ENCODE measurements at regions not wholly inside any gene's neighbourhood (a gene's known extent, or its start where the extent isn't known, plus 50 kb on each side); places are given as distances from the start of the nearest gene placed in this dataset.
"Not testable (repeated sequence)": the region's sequence is repeated elsewhere in the genome, so short reads cannot be mapped to it uniquely, and the experiment has no call there.

- Histone ChIP-seq H2AFZ (no peak overlapping the region), H3K27ac (no peak overlapping the region), H3K79me2 (ENCODE audit: low read depth) (no peaks in the 10 kb centered on the region), H3K4me3 (no peak overlapping the region), H3F3A (ENCODE audit: insufficient read depth, low read depth) (no peaks in the 10 kb centered on the region), H3K9me3 (ENCODE audit: insufficient read depth, low read depth) (no peaks in the 10 kb centered on the region), H3K9me2 (ENCODE audit: insufficient read depth) (no peaks in the 10 kb centered on the region), H3K36me3 (ENCODE audit: low read depth) (no peaks in the 10 kb centered on the region), H3K27me3 (ENCODE audit: insufficient read depth, low read depth) (no peaks in the 10 kb centered on the region), H3K4me2 (no peak overlapping the region), H4K20me1 (ENCODE audit: insufficient read depth) (no peaks in the 10 kb centered on the region), H3K4me1 (replicated peaks; ENCODE audit: insufficient read depth) (no peaks in the 10 kb centered on the region)
- ChIA-PET POLR2A (ENCODE audit: unreplicated experiment) (no interaction called here), CTCF (no interaction called here)
- intact Hi-C loops (cut with micrococcal nuclease; ENCODE audit: unreplicated experiment) = no loop called here
- TF ChIP-seq EZH2 (IDR thresholded peaks at IDR 0.05; ENCODE audit: low read depth) (no peak), CTCF (conservative IDR thresholded peaks at IDR 0.05) (no peak)
- no peak for DNase-seq
- BruUV-seq (replicated peaks) = no TSS peak
These were observed 127.2 kb downstream of the DHRS2 start for GRCh38 chr14:23763394-23763793.

- POLR2A ChIA-PET (ENCODE audit: unreplicated experiment) = no interaction called here
- H3K27me3 ChIP-seq (ENCODE audit: insufficient read depth, low read depth) = no peaks in the 10 kb centered on the region
- intact Hi-C loops (cut with micrococcal nuclease; ENCODE audit: unreplicated experiment) = no loop called here
These were observed 130.7 kb downstream of the DHRS2 start for GRCh38 chr14:23766737-23767401.

GRCh38 chr14:23769221-23769728, 133.1 kb downstream of the DHRS2 start:
- DNase-seq; CTCF ChIA-PET; H3K4me1 ChIP-seq (replicated peaks; ENCODE audit: insufficient read depth); H3F3A ChIP-seq (ENCODE audit: insufficient read depth, low read depth); H3K9me3 ChIP-seq (ENCODE audit: insufficient read depth, low read depth); H3K4me3 ChIP-seq; H2AFZ ChIP-seq; BruUV-seq (replicated peaks); H3K79me2 ChIP-seq (ENCODE audit: low read depth); intact Hi-C loops (cut with micrococcal nuclease; ENCODE audit: unreplicated experiment); H3K27me3 ChIP-seq (ENCODE audit: insufficient read depth, low read depth); H3K27ac ChIP-seq; H3K9me2 ChIP-seq (ENCODE audit: insufficient read depth); H3K36me3 ChIP-seq (ENCODE audit: low read depth); H4K20me1 ChIP-seq (ENCODE audit: insufficient read depth); H3K4me2 ChIP-seq; POLR2A ChIA-PET (ENCODE audit: unreplicated experiment): not testable (repeated sequence)

More at GRCh38 chr14:23766737-23767401, 130.7 kb downstream of the DHRS2 start:
- no peak overlapping the region for H3K4me2 ChIP-seq
- no peak overlapping the region for H3K27ac ChIP-seq
- no peaks in the 10 kb centered on the region for H3K9me2 ChIP-seq (ENCODE audit: insufficient read depth)
- no peaks in the 10 kb centered on the region for H4K20me1 ChIP-seq (ENCODE audit: insufficient read depth)
- DNase-seq = no peak
- no peak for TF ChIP-seq CTCF (conservative IDR thresholded peaks at IDR 0.05)
- no peak for TF ChIP-seq EZH2 (IDR thresholded peaks at IDR 0.05; ENCODE audit: low read depth)
- no peaks in the 10 kb centered on the region for H3F3A ChIP-seq (ENCODE audit: insufficient read depth, low read depth)
- H2AFZ ChIP-seq = no peak overlapping the region
- H3K9me3 ChIP-seq (ENCODE audit: insufficient read depth, low read depth) = no peaks in the 10 kb centered on the region
- CTCF ChIA-PET = no interaction called here
- no TSS peak for BruUV-seq (replicated peaks)
- no peaks in the 10 kb centered on the region for H3K36me3 ChIP-seq (ENCODE audit: low read depth)
- no peaks in the 10 kb centered on the region for H3K4me1 ChIP-seq (replicated peaks; ENCODE audit: insufficient read depth)
- no peak overlapping the region for H3K4me3 ChIP-seq
- no peaks in the 10 kb centered on the region for H3K79me2 ChIP-seq (ENCODE audit: low read depth)

- no peaks in the 10 kb centered on the region for H3K9me2 ChIP-seq (ENCODE audit: insufficient read depth)
- H3K4me3 ChIP-seq = no peak overlapping the region
- no peak overlapping the region for H2AFZ ChIP-seq
- no peak overlapping the region for H3K27ac ChIP-seq
- no peaks in the 10 kb centered on the region for H3K36me3 ChIP-seq (ENCODE audit: low read depth)
- BruUV-seq (replicated peaks) = no TSS peak
- ChIA-PET CTCF (no interaction called here), POLR2A (ENCODE audit: unreplicated experiment) (no interaction called here)
- H3K4me1 ChIP-seq (replicated peaks; ENCODE audit: insufficient read depth) = no peaks in the 10 kb centered on the region
- no peaks in the 10 kb centered on the region for H3K27me3 ChIP-seq (ENCODE audit: insufficient read depth, low read depth)
- intact Hi-C loops (cut with micrococcal nuclease; ENCODE audit: unreplicated experiment) = no loop called here
- DNase-seq = no peak
- H3K4me2 ChIP-seq = no peak overlapping the region
- no peaks in the 10 kb centered on the region for H3K9me3 ChIP-seq (ENCODE audit: insufficient read depth, low read depth)
- H3K79me2 ChIP-seq (ENCODE audit: low read depth) = no peaks in the 10 kb centered on the region
- H4K20me1 ChIP-seq (ENCODE audit: insufficient read depth) = no peaks in the 10 kb centered on the region
- TF ChIP-seq CTCF (conservative IDR thresholded peaks at IDR 0.05) = no peak
- TF ChIP-seq EZH2 (IDR thresholded peaks at IDR 0.05; ENCODE audit: low read depth) = no peak
- H3F3A ChIP-seq (ENCODE audit: insufficient read depth, low read depth) = no peaks in the 10 kb centered on the region
These were observed 137.8 kb downstream of the DHRS2 start for GRCh38 chr14:23773981-23774380.

Data from PC-9 (cell line).